Endothelial cell of hepatic sinusoid (primary cell): ENCODE measurements at regions not wholly inside any gene's neighbourhood (a gene's known extent, or its start where the extent isn't known, plus 50 kb on each side); places are given as distances from the start of the nearest gene placed in this dataset.

Source experiments
- in situ Hi-C: cut with HindIII; loops from 2 replicates; pipeline ENCODE4 v1.10.0; 2017; ENCODE audit warnings: low sequenced_read_pairs

- in situ Hi-C loops: no loop called here
Measured at GRCh38 chr16:49972961-49973360, 52.1 kb upstream of the CNEP1R1 start.
